ENCODE measurements at regions not wholly inside any gene's neighbourhood (a gene's known extent, or its start where the extent isn't known, plus 50 kb on each side); places are given as distances from the start of the nearest gene placed in this dataset.
A peak's percentile ranks its signal among the peaks of the same experiment; 100 is the strongest.

DNA sequence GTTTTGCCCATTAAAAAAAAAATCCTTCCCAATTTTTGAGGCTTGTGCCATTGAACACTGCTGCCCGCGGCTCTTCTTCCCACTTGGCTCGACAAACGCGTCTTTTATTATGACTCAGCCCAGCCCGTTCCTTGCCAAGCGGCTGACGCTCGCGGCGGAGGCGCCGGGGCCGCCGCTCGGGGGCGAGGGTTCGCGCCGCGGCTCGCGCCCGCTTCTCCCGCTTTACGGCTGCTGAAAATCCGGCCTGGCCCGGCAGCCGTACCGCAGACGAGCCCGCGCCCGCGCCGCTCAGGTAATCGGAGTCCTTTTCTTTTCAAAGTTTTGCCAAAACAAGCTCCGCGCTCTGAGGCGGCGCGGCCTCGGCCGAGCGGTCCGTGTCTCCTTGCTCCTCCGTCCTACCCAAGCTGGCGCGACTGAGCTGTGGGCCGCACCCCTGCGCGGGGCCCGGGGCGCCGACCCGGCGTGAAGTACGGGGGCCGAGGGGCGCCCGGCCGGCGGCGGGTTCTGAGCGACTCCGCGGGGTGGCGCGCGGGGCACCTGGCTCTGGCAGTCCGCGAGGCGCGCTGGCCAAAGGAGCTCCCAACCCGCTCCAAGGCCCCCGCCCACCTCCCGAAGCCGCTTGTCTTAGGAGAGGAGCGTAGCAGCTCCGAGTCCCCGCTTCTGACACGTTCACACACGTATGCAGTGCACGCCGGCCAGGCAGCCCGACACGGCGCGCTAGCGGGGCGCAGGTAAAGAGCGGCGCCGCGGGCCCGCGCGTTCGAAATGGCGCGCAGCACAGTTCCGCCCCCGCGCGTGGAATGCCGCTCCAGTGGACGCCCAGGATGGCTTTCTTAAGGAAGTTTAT, 418.2 kb upstream of the NAALADL2 start:
- H3K9me3 ChIP-seq (ENCODE audit: low read depth, low read length), result no peaks in the 10 kb centered on the region
- H3K4me1 ChIP-seq (ENCODE audit: insufficient read depth, low read length), result peaks cover 23% of the 10 kb centered on the region
- TF ChIP-seq, protein P1, sequence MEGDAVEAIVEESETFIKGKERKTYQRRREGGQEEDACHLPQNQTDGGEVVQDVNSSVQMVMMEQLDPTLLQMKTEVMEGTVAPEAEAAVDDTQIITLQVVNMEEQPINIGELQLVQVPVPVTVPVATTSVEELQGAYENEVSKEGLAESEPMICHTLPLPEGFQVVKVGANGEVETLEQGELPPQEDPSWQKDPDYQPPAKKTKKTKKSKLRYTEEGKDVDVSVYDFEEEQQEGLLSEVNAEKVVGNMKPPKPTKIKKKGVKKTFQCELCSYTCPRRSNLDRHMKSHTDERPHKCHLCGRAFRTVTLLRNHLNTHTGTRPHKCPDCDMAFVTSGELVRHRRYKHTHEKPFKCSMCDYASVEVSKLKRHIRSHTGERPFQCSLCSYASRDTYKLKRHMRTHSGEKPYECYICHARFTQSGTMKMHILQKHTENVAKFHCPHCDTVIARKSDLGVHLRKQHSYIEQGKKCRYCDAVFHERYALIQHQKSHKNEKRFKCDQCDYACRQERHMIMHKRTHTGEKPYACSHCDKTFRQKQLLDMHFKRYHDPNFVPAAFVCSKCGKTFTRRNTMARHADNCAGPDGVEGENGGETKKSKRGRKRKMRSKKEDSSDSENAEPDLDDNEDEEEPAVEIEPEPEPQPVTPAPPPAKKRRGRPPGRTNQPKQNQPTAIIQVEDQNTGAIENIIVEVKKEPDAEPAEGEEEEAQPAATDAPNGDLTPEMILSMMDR (IDR thresholded peaks at IDR 0.05; ENCODE audit: extremely low read depth, low read depth, low read length), result no peak
- H4K20me1 ChIP-seq (ENCODE audit: insufficient read depth, low read length), result no peaks in the 10 kb centered on the region
- H3K4me2 ChIP-seq (ENCODE audit: insufficient read depth, low read length), result peak overlapping the region; percentile 84
- H3K27me3 ChIP-seq (ENCODE audit: insufficient read depth, low read length), result no peaks in the 10 kb centered on the region
- peaks cover 42% of the 10 kb centered on the region for H3K79me2 ChIP-seq (ENCODE audit: insufficient read depth, low read length)
- H2AFZ ChIP-seq (ENCODE audit: low read length), result peak overlapping the region; percentile 93
- H3K27ac ChIP-seq (ENCODE audit: low read depth, low read length), result peak overlapping the region; percentile 99
- DNase-seq (ENCODE audit: insufficient read length, low spot score, missing footprints), result peak; percentile 93
- no peaks in the 10 kb centered on the region for H3K36me3 ChIP-seq (ENCODE audit: insufficient read depth, low read length)
- peak overlapping the region; percentile 82 for H3K4me3 ChIP-seq (ENCODE audit: insufficient read depth, low read length)

DNA sequence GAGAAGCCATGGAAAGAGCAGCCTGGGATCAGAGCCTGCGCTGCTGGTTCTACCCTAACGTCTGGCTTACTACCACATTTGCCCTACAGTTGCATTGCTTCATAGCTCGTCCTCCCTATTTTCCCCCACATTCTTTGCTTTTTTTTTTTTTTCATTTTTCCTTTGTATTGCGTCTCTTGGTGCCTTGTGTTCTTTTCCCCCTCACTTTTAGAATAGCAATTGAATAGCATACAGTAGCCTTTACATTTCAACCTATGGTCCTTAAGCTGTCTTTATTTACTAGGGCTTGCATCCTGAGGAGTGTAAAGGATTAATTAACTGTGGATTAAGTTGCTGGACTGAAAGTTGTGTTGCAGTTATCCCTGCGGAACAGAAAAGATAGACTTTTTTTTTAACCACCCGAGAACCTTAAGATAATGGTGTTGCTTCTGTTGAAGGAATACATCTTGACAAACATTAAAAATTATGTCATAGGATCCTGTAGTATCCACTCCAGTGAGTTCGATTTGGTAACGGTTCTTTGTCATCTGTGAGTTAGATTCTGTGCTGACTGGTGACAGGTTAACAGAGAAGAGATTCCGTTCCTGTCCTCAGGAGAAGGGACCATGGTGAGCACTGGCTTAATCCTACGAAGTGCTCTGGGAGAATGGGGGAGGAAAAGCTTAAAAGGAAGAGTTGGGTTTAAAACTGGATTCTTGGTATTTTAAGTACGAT, 417.4 kb upstream of the NAALADL2 start:
- TF ChIP-seq, protein P1 (IDR thresholded peaks at IDR 0.05; ENCODE audit: extremely low read depth, low read depth, low read length), result no peak

DNA sequence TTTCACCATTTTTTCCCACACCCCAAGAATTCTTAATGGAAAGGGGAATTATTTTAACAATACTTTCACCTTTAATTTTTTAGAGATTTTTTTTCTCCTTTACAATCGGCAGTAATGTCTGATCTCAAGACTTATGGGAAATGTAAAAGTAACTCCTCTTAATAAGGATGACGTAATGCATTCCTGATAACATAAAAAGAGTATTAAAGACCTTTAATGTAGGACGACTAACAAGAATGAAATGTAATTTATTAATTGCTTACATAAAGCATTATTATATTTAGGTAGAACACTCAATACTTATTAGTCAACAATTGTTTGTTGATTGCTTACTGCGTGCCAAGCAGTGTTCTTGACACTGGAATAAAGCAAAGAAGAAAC, 416.8 kb upstream of the NAALADL2 start:
- H3K27ac ChIP-seq (ENCODE audit: low read depth, low read length), result peak overlapping the region; percentile 99
- peak overlapping the region; percentile 93 for H2AFZ ChIP-seq (ENCODE audit: low read length)
- no peaks in the 10 kb centered on the region for H4K20me1 ChIP-seq (ENCODE audit: insufficient read depth, low read length)
- H3K27me3 ChIP-seq (ENCODE audit: insufficient read depth, low read length), result no peaks in the 10 kb centered on the region
- no peaks in the 10 kb centered on the region for H3K36me3 ChIP-seq (ENCODE audit: insufficient read depth, low read length)
- DNase-seq (ENCODE audit: insufficient read length, low spot score, missing footprints), result no peak
- TF ChIP-seq, protein P1 (IDR thresholded peaks at IDR 0.05; ENCODE audit: extremely low read depth, low read depth, low read length), result no peak
- H3K4me1 ChIP-seq (ENCODE audit: insufficient read depth, low read length), result peaks cover 23% of the 10 kb centered on the region
- H3K4me2 ChIP-seq (ENCODE audit: insufficient read depth, low read length), result peak overlapping the region; percentile 84
- H3K4me3 ChIP-seq (ENCODE audit: insufficient read depth, low read length), result peak overlapping the region; percentile 82
- peaks cover 52% of the 10 kb centered on the region for H3K79me2 ChIP-seq (ENCODE audit: insufficient read depth, low read length)
- H3K9me3 ChIP-seq (ENCODE audit: low read depth, low read length), result no peaks in the 10 kb centered on the region

More for the DNA sequence above, 417.4 kb upstream of the NAALADL2 start:
- no peaks in the 10 kb centered on the region for H3K27me3 ChIP-seq (ENCODE audit: insufficient read depth, low read length)
- H3K36me3 ChIP-seq (ENCODE audit: insufficient read depth, low read length), result no peaks in the 10 kb centered on the region
- peak overlapping the region; percentile 84 for H3K4me2 ChIP-seq (ENCODE audit: insufficient read depth, low read length)
- peak overlapping the region; percentile 99 for H3K27ac ChIP-seq (ENCODE audit: low read depth, low read length)
- peaks cover 47% of the 10 kb centered on the region for H3K79me2 ChIP-seq (ENCODE audit: insufficient read depth, low read length)
- DNase-seq (ENCODE audit: insufficient read length, low spot score, missing footprints), result peak; percentile 70
- peak overlapping the region; percentile 93 for H2AFZ ChIP-seq (ENCODE audit: low read length)
- H3K4me1 ChIP-seq (ENCODE audit: insufficient read depth, low read length), result peaks cover 23% of the 10 kb centered on the region
- no peaks in the 10 kb centered on the region for H4K20me1 ChIP-seq (ENCODE audit: insufficient read depth, low read length)
- H3K4me3 ChIP-seq (ENCODE audit: insufficient read depth, low read length), result peak overlapping the region; percentile 82
- H3K9me3 ChIP-seq (ENCODE audit: low read depth, low read length), result no peaks in the 10 kb centered on the region

DNA sequence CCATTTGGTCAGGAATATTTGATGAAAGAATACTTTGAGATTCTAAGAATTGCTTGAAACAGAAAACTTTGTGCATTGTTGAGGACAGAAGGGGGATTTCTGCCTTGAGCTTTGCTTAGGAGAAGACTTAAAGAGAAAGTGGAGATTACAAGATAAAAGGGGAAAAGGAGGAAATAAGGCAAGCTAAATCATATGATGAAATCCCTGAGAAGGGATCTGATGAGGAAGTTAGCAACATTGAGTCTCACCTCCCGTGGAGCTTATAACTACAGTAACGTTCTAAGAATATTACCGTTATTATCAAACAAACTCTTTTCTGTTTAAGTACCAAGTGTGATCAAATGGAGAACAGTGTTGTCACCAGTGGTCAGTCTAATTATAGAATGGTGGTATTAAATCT, 414.7 kb upstream of the NAALADL2 start:
- H3K36me3 ChIP-seq (ENCODE audit: insufficient read depth, low read length), result no peaks in the 10 kb centered on the region
- H3K27me3 ChIP-seq (ENCODE audit: insufficient read depth, low read length), result no peaks in the 10 kb centered on the region
- no peak for DNase-seq (ENCODE audit: insufficient read length, low spot score, missing footprints)
- H2AFZ ChIP-seq (ENCODE audit: low read length), result no peak overlapping the region
- no peak overlapping the region for H3K27ac ChIP-seq (ENCODE audit: low read depth, low read length)
- no peak overlapping the region for H3K4me3 ChIP-seq (ENCODE audit: insufficient read depth, low read length)
- H3K4me2 ChIP-seq (ENCODE audit: insufficient read depth, low read length), result no peak overlapping the region
- peaks cover 13% of the 10 kb centered on the region for H3K4me1 ChIP-seq (ENCODE audit: insufficient read depth, low read length)
- H3K9me3 ChIP-seq (ENCODE audit: low read depth, low read length), result no peaks in the 10 kb centered on the region
- TF ChIP-seq, protein P1 (IDR thresholded peaks at IDR 0.05; ENCODE audit: extremely low read depth, low read depth, low read length), result no peak
- H3K79me2 ChIP-seq (ENCODE audit: insufficient read depth, low read length), result peaks cover 67% of the 10 kb centered on the region
- no peaks in the 10 kb centered on the region for H4K20me1 ChIP-seq (ENCODE audit: insufficient read depth, low read length)
